Fibroblast of lung (primary cell): ENCODE measurements at regions not wholly inside any gene's neighbourhood (a gene's known extent, or its start where the extent isn't known, plus 50 kb on each side); places are given as distances from the start of the nearest gene placed in this dataset.

Source experiments
- DNase-seq, 2 donors: peaks; one replicate each; pipeline versions ENCODE4 v3.0.0 to v3.0.0-alpha.2; 2010; ENCODE audit warnings: low read depth in 2 of 2
- H2AFZ ChIP-seq: 2 replicates; pipeline ENCODE4 v1.5.1; 2012; ENCODE audit warnings: low read length, control low read depth, inconsistent platforms
- H3K27ac ChIP-seq: 2 replicates; pipeline ENCODE4 v1.5.1; 2011; ENCODE audit warnings: low read length, control low read depth; ENCODE audit not compliant: insufficient read depth
- H3K27me3 ChIP-seq: 2 replicates; pipeline ENCODE4 v1.5.1; 2011; ENCODE audit warnings: mild to moderate bottlenecking, low read length; ENCODE audit not compliant: control insufficient read depth, insufficient read depth
- H3K36me3 ChIP-seq: 2 replicates; pipeline ENCODE4 v1.5.1; 2011; ENCODE audit warnings: low read length; ENCODE audit not compliant: control insufficient read depth, insufficient read depth
- H3K4me1 ChIP-seq: 2 replicates; pipeline ENCODE4 v1.5.1; 2011; ENCODE audit warnings: low read length; ENCODE audit not compliant: control insufficient read depth, insufficient read depth; ENCODE audit errors: extremely low read depth
- H3K4me2 ChIP-seq: 2 replicates; pipeline ENCODE4 v1.5.1; 2011; ENCODE audit warnings: low read length, control low read depth; ENCODE audit not compliant: insufficient read depth; ENCODE audit errors: extremely low read depth
- H3K4me3 ChIP-seq, 4 experiments: fragments of 200-600 bp in 1 of 4; sonication (generic) in 1 of 4; replicated peaks in 1 of 4; 2 replicates each; pipeline ENCODE4 v1.5.1; 2011 to 2016; ENCODE audit warnings: low read length in 4 of 4, low read depth in 3 of 4, mild to moderate bottlenecking in 3 of 4, control low read depth in 2 of 4, inconsistent platforms in 1 of 4, mixed read lengths in 1 of 4; ENCODE audit not compliant: insufficient read depth in 1 of 4; ENCODE audit errors: control extremely low read depth in 1 of 4
- H3K79me2 ChIP-seq: 2 replicates; pipeline ENCODE4 v1.5.1; 2012; ENCODE audit warnings: mild to moderate bottlenecking, low read length, inconsistent platforms; ENCODE audit not compliant: control insufficient read depth, insufficient read depth
- H3K9ac ChIP-seq: 2 replicates; pipeline ENCODE4 v1.5.1; 2011; ENCODE audit warnings: mild to moderate bottlenecking, low read length, control low read depth; ENCODE audit not compliant: insufficient read depth
- H3K9me3 ChIP-seq: 2 replicates; pipeline ENCODE4 v1.5.1; 2012; ENCODE audit warnings: low read depth, low read length; ENCODE audit not compliant: control insufficient read depth, insufficient read depth
- H4K20me1 ChIP-seq: 2 replicates; pipeline ENCODE4 v1.5.1; 2011; ENCODE audit warnings: low read length; ENCODE audit not compliant: control insufficient read depth, insufficient read depth; ENCODE audit errors: extremely low read depth
- CTCF ChIP-seq, 2 donors: IDR thresholded peaks in 1 of 2; conservative IDR thresholded peaks in 1 of 2; 1 replicate in 1 of 2; 2 replicates in 1 of 2; pipeline ENCODE4 v1.5.1; 2011 to 2012; ENCODE audit warnings: low read length in 2 of 2, control low read depth in 1 of 2, inconsistent platforms in 1 of 2, low read depth in 1 of 2, mild to moderate bottlenecking in 1 of 2
- EZH2 ChIP-seq: IDR thresholded peaks from 2 replicates; pipeline ENCODE4 v1.5.1; 2012; ENCODE audit warnings: low read length, control low read depth, mild to moderate bottlenecking; ENCODE audit errors: missing control alignments

GRCh38 chr13:64867856-64868255 is 2362.3 kb downstream of the PCDH9 start:
- DNase-seq: no peak

DNA sequence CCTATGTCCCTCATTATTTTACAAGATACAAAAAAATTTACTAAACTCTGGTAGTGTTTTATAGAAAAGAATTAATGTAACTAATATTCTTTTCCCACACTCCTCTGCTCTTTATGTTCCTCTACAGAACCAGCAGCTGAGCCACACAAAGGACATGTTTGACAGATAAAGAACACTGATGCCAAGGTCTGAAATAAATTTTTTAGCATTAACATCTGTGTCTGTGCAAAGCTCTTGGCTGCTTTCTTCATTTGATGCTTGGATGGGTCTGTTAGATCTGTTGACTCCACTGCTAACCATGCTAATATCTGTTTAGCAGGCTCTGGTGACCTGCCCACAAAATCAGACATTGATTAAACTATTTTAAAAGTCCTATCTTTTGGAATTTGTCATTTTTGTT is 2363.8 kb downstream of the PCDH9 start:
- H3K27ac ChIP-seq: no peak overlapping the region
- H4K20me1 ChIP-seq: no peaks in the 10 kb centered on the region
- H3K27me3 ChIP-seq: no peaks in the 10 kb centered on the region
- H3K4me2 ChIP-seq: no peak overlapping the region
- H2AFZ ChIP-seq: no peak overlapping the region
- DNase-seq: no peak
- no peak overlapping the region for H3K4me3 ChIP-seq
- H3K9me3 ChIP-seq: no peaks in the 10 kb centered on the region
- no peak for TF ChIP-seq EZH2
- no peak for TF ChIP-seq CTCF (conservative IDR thresholded peaks at IDR 0.05 in 1 of 2, IDR thresholded peaks at IDR 0.05 in 1 of 2; ENCODE audit: low read depth in 1 of 2, low read length in 2 of 2)
- H3K4me1 ChIP-seq: no peaks in the 10 kb centered on the region
- H3K79me2 ChIP-seq: no peaks in the 10 kb centered on the region
- no peak overlapping the region for H3K9ac ChIP-seq
- no peaks in the 10 kb centered on the region for H3K36me3 ChIP-seq

More at GRCh38 chr13:64867856-64868255, 2362.3 kb downstream of the PCDH9 start:
- H3K9me3 ChIP-seq: no peaks in the 10 kb centered on the region
- no peak overlapping the region for H2AFZ ChIP-seq
- H3K4me2 ChIP-seq: no peak overlapping the region
- TF ChIP-seq EZH2: no peak
- no peak for TF ChIP-seq CTCF (conservative IDR thresholded peaks at IDR 0.05 in 1 of 2, IDR thresholded peaks at IDR 0.05 in 1 of 2; ENCODE audit: low read depth in 1 of 2, low read length in 2 of 2)
- H3K9ac ChIP-seq: no peak overlapping the region
- no peaks in the 10 kb centered on the region for H4K20me1 ChIP-seq
- H3K4me3 ChIP-seq: no peak overlapping the region
- no peaks in the 10 kb centered on the region for H3K79me2 ChIP-seq
- no peaks in the 10 kb centered on the region for H3K4me1 ChIP-seq
- no peaks in the 10 kb centered on the region for H3K36me3 ChIP-seq
- H3K27me3 ChIP-seq: no peaks in the 10 kb centered on the region
- H3K27ac ChIP-seq: no peak overlapping the region

GRCh38 chr13:64855506-64855905 is 2374.6 kb downstream of the PCDH9 start:
- Histone ChIP-seq H3K4me3 (no peak overlapping the region), H4K20me1 (no peaks in the 10 kb centered on the region), H3K79me2 (no peaks in the 10 kb centered on the region), H3K27ac (no peak overlapping the region), H3K9ac (no peak overlapping the region), H3K4me1 (no peaks in the 10 kb centered on the region), H2AFZ (no peak overlapping the region), H3K27me3 (no peaks in the 10 kb centered on the region), H3K36me3 (no peaks in the 10 kb centered on the region), H3K9me3 (no peaks in the 10 kb centered on the region), H3K4me2 (no peak overlapping the region)
- TF ChIP-seq CTCF (conservative IDR thresholded peaks at IDR 0.05 in 1 of 2, IDR thresholded peaks at IDR 0.05 in 1 of 2; ENCODE audit: low read depth in 1 of 2, low read length in 2 of 2) (no peak), EZH2 (no peak)
- DNase-seq: peak; percentile 54 to 56
